K562 (cell line): ENCODE measurements at regions not wholly inside any gene's neighbourhood (a gene's known extent, or its start where the extent isn't known, plus 50 kb on each side); places are given as distances from the start of the nearest gene placed in this dataset.

Source experiments
- ATAC-seq: fragments of 200-7000 bp; cut with Tn5 transposase; 3 replicates; pipeline ENCODE4 v1.9.1; 2020; ENCODE audit warnings: moderate library complexity
- BruUV-seq: library from RNA; stranded (reverse); fragments of 400-500 nt; replicated peaks from 2 replicates; lab custom pipeline; 2021; lab: Mats Ljungman, UMichigan
- CTCF ChIA-PET: fragments of 300-600 bp; formaldehyde crosslinking; extraction: SDS; loops from one replicate; lab custom pipeline; 2021; ENCODE audit warnings: low intra/inter-chr PET ratio; lab: Yijun Ruan, JAX
- POLR2A ChIA-PET: fragments of 300-600, 350-650 bp; sonication (Branson Sonifier 250); formaldehyde crosslinking; extraction: SDS; loops from one replicate; lab custom pipeline; 2021; ENCODE audit warnings: antibody characterized with exemption, inconsistent platforms; lab: Yijun Ruan, JAX
- DNase-seq, 4 experiments: peaks; one replicate each; pipeline versions ENCODE4 v3.0.0 to v3.0.0-alpha.2; 2011 to 2018; ENCODE audit warnings: low spot score in 3 of 4, mixed read lengths in 3 of 4; ENCODE audit errors: extremely low read depth in 1 of 4
- FAIRE-seq: peaks from 2 replicates; lab custom pipeline; 2011; peaks lifted over from hg19 to GRCh38; lab: Jason Lieb, UNC
- H2AFZ ChIP-seq: 2 replicates; pipeline ENCODE4 v1.6.0; 2011; ENCODE audit warnings: low read depth, low read length, control low read depth, inconsistent platforms
- H3K27ac ChIP-seq: fragments of 200-600 bp; 3 replicates; pipeline ENCODE4 v1.8.0; 2011; ENCODE audit warnings: low read depth, mild to moderate bottlenecking, control low read depth, inconsistent platforms, low read length, moderate library complexity, mixed read lengths; ENCODE audit errors: extremely low read depth
- H3K27me3 ChIP-seq, 2 experiments: fragments of 300-600 bp in 1 of 2; 2 replicates in 1 of 2; 3 replicates in 1 of 2; pipeline versions ENCODE4 v1.6.0 to v1.8.0; 2011; ENCODE audit warnings: inconsistent platforms in 2 of 2, low read length in 2 of 2, mild to moderate bottlenecking in 1 of 2, mixed read lengths in 1 of 2, moderate library complexity in 1 of 2; ENCODE audit not compliant: control insufficient read depth in 2 of 2, insufficient read depth in 2 of 2
- H3K36me3 ChIP-seq: fragments of 300-600 bp; 3 replicates; pipeline ENCODE4 v1.8.0; 2011; ENCODE audit warnings: mild to moderate bottlenecking, low read length, inconsistent platforms; ENCODE audit not compliant: control insufficient read depth, insufficient read depth
- H3K4me1 ChIP-seq, 2 experiments: fragments of 200-600 bp in 1 of 2; replicated peaks in 1 of 2; 2 replicates in 1 of 2; 3 replicates in 1 of 2; pipeline versions ENCODE4 v1.5.1 to v1.8.0; 2011; ENCODE audit warnings: inconsistent platforms in 2 of 2, low read length in 2 of 2, mild to moderate bottlenecking in 1 of 2, mixed read lengths in 1 of 2, moderate library complexity in 1 of 2; ENCODE audit not compliant: control insufficient read depth in 2 of 2, insufficient read depth in 2 of 2
- H3K4me2 ChIP-seq: 2 replicates; pipeline ENCODE4 v1.6.1; 2011; ENCODE audit warnings: low read length, control low read depth, inconsistent platforms, mixed read lengths; ENCODE audit not compliant: insufficient read depth
- H3K4me3 ChIP-seq: fragments of 200-600 bp; sonication (generic), shearing (Covaris generic); 2 replicates; pipeline ENCODE4 v1.5.1; 2016; ENCODE audit warnings: control low read depth, inconsistent platforms
- H3K79me2 ChIP-seq: fragments of 200-600 bp; 3 replicates; pipeline ENCODE4 v1.8.0; 2011; ENCODE audit warnings: low read length, inconsistent platforms; ENCODE audit not compliant: control insufficient read depth, insufficient read depth
- H3K9ac ChIP-seq, 2 experiments: 2 replicates each; pipeline versions ENCODE4 v1.6.0 to v1.6.1; 2011; ENCODE audit warnings: low read depth in 2 of 2, low read length in 2 of 2, control low read depth in 1 of 2, inconsistent platforms in 1 of 2, mild to moderate bottlenecking in 1 of 2, mixed read lengths in 1 of 2; ENCODE audit not compliant: insufficient read depth in 1 of 2
- H3K9me1 ChIP-seq: one replicate; pipeline ENCODE4 v1.6.0; 2011; ENCODE audit warnings: inconsistent platforms, mild to moderate bottlenecking, low read length, moderate library complexity; ENCODE audit not compliant: control insufficient read depth, insufficient read depth
- H3K9me3 ChIP-seq: replicated peaks from 2 replicates; pipeline ENCODE4 v1.5.1; 2011; ENCODE audit warnings: low read depth, low read length, inconsistent platforms; ENCODE audit not compliant: control insufficient read depth, insufficient read depth
- H4K20me1 ChIP-seq: replicated peaks from 2 replicates; pipeline ENCODE4 v1.6.1; 2011; ENCODE audit warnings: low read length, inconsistent platforms, mixed read lengths; ENCODE audit not compliant: control insufficient read depth, insufficient read depth
- CBX5 ChIP-seq: IDR thresholded peaks from 2 replicates; pipeline ENCODE4 v1.6.1; 2014; ENCODE audit warnings: low read depth, borderline replicate concordance
- CREM ChIP-seq: IDR thresholded peaks from 2 replicates; pipeline ENCODE4 v1.6.1; 2014; ENCODE audit warnings: antibody characterized with exemption, low read depth
- KAT7 ChIP-seq: sonication (generic); formaldehyde crosslinking; IDR thresholded peaks from 2 replicates; pipeline ENCODE4 v1.8.0; 2022; ENCODE audit warnings: missing genetic modification reagents, mild to moderate bottlenecking, borderline replicate concordance
- NELFE ChIP-seq: IDR thresholded peaks from 2 replicates; pipeline ENCODE4 v1.6.1; 2011; ENCODE audit warnings: mild to moderate bottlenecking; ENCODE audit not compliant: insufficient read depth, insufficient read length
- SP2 ChIP-seq: IDR thresholded peaks from 2 replicates; pipeline ENCODE4 v1.6.1; 2011; ENCODE audit warnings: mild to moderate bottlenecking, low read depth, low read length, moderate library complexity; ENCODE audit not compliant: poor library complexity, severe bottlenecking; ENCODE audit errors: extremely low read depth
- ZNF408 ChIP-seq: fragments of 250-450 bp; sonication (Bioruptor Pico); IDR thresholded peaks from 2 replicates; pipeline ENCODE4 v1.4.0; 2020; ENCODE audit warnings: low read depth, mild to moderate bottlenecking, moderate library complexity
- ZNF830 ChIP-seq: fragments of 250-450 bp; sonication (Bioruptor Pico); IDR thresholded peaks from 2 replicates; pipeline ENCODE4 v1.5.0; 2021; ENCODE audit warnings: mild to moderate bottlenecking
- WGBS: fragments of 100-300 bp; shearing (Covaris generic); methylation state at CpG from one replicate; pipeline ENCODE4 v1.1.6; 2016; ENCODE audit warnings: low coverage, mixed read lengths; ENCODE audit not compliant: insufficient coverage; ENCODE audit errors: missing lambda C conversion rate; 5-methylcytosine and 5-hydroxymethylcytosine counted together
- in situ Hi-C: fragments of 300-500 bp; cut with MboI; formaldehyde crosslinking; loops from 4 replicates; pipeline ENCODE4 v1.15.0; 2018; ENCODE audit warnings: inconsistent platforms, mixed read lengths
- intact Hi-C: fragments of 100-400 bp; cut with micrococcal nuclease; formaldehyde crosslinking; loops from 2 replicates; pipeline ENCODE4 v1.14.2; 2022
- TF ChIP-seq, protein P1 (sequence below): fragments of 250-450 bp; sonication (Bioruptor Pico); IDR thresholded peaks from 2 replicates; pipeline ENCODE4 v1.8.0; 2021; ENCODE audit warnings: borderline replicate concordance, mild to moderate bottlenecking, moderate library complexity; ENCODE audit not compliant: poor library complexity, severe bottlenecking
- TF ChIP-seq, protein P2 (sequence below), 2 experiments: fragments of 450-650 bp in 1 of 2; sonication (generic) in 1 of 2; formaldehyde crosslinking; conservative IDR thresholded peaks; 2 replicates each; pipeline versions ENCODE4 v1.4.0 to v1.8.1; 2020 to 2022; ENCODE audit warnings: mild to moderate bottlenecking in 1 of 2, missing genetic modification reagents in 1 of 2

DNA sequence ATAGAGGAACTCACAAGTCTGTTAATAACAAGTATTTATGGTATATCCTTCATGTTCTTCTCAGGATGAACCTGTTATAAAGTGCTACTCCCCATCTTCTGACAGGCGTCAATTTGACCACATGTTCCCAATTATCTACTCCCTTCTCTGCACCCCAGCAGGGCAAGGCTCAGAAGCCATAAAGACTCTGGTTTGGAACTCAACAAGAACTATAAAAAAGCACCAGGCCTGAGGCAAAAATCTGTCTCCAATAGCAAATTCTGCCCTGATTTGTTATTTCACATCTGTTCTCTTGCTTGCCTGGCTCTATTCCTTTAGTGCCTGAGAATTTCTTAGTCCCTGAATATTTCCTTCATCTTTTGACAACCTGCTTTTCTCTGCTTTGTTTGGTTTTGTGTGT lies 618.2 kb upstream of the KIRREL3 start:
- CTCF ChIA-PET: no interaction called here
- H4K20me1 ChIP-seq: no peaks in the 10 kb centered on the region
- H3K4me2 ChIP-seq: no peak overlapping the region
- no peaks in the 10 kb centered on the region for H3K9me1 ChIP-seq
- H3K4me1 ChIP-seq: no peaks in the 10 kb centered on the region
- ATAC-seq: no peak
- no peak overlapping the region for H3K4me3 ChIP-seq
- BruUV-seq: no TSS peak
- POLR2A ChIA-PET: no interaction called here
- 0% methylated on average over 1 of the region's 1 CpG for WGBS
- intact Hi-C loops: no loop called here
- DNase-seq: no peak
- no peaks in the 10 kb centered on the region for H3K27me3 ChIP-seq
- no peak for TF ChIP-seq ZNF408 (CRISPR knock-in tag)
- TF ChIP-seq, protein P1, sequence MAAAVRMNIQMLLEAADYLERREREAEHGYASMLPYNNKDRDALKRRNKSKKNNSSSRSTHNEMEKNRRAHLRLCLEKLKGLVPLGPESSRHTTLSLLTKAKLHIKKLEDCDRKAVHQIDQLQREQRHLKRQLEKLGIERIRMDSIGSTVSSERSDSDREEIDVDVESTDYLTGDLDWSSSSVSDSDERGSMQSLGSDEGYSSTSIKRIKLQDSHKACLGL (CRISPR knock-in tag): no peak
- no peak for TF ChIP-seq NELFE
- TF ChIP-seq CREM: no peak
- no peak for TF ChIP-seq SP2
- TF ChIP-seq KAT7: no peak
- TF ChIP-seq ZNF830 (CRISPR knock-in tag): no peak
- TF ChIP-seq, protein P2, sequence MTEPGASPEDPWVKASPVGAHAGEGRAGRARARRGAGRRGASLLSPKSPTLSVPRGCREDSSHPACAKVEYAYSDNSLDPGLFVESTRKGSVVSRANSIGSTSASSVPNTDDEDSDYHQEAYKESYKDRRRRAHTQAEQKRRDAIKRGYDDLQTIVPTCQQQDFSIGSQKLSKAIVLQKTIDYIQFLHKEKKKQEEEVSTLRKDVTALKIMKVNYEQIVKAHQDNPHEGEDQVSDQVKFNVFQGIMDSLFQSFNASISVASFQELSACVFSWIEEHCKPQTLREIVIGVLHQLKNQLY (CRISPR knock-in tag; conservative IDR thresholded peaks at IDR 0.05): no peak
- TF ChIP-seq CBX5: no peak
- TF ChIP-seq, all 486 proteins: peak for 0
- Histone ChIP-seq H2AFZ (no peak overlapping the region), H3K9ac (no peak overlapping the region), H3K79me2 (no peaks in the 10 kb centered on the region), H3K27ac (no peak overlapping the region), H3K36me3 (no peaks in the 10 kb centered on the region), H3K9me3 (no peaks in the 10 kb centered on the region; the same call in 1 of the 2 replicates)
- no peak for FAIRE-seq
- in situ Hi-C loops: no loop called here
